Loucy (cell line): ENCODE measurements at regions not wholly inside any gene's neighbourhood (a gene's known extent, or its start where the extent isn't known, plus 50 kb on each side); places are given as distances from the start of the nearest gene placed in this dataset.

Experiments
- H2AFZ ChIP-seq: fragments of 200-600 bp; sonication (generic); 2 replicates; pipeline ENCODE4 v1.6.0; 2016; ENCODE audit warnings: antibody characterized with exemption, mild to moderate bottlenecking, low read length, moderate library complexity
- H3F3A ChIP-seq: fragments of 200-600 bp; 2 replicates; pipeline ENCODE4 v1.6.0; 2016; ENCODE audit warnings: antibody characterized with exemption, low read depth, mild to moderate bottlenecking
- H3K27me3 ChIP-seq: fragments of 200-600 bp; sonication (generic); 2 replicates; pipeline ENCODE4 v1.6.1; 2014; ENCODE audit warnings: low read length, mild to moderate bottlenecking; ENCODE audit not compliant: insufficient read depth, poor library complexity, severe bottlenecking
- H3K36me3 ChIP-seq: fragments of 200-600 bp; sonication (generic); 2 replicates; pipeline ENCODE4 v1.6.1; 2016; ENCODE audit warnings: low read length; ENCODE audit not compliant: insufficient read depth
- H3K4me1 ChIP-seq: fragments of 200-600 bp; sonication (generic); 2 replicates; pipeline ENCODE4 v1.5.1; 2014; ENCODE audit warnings: low read length, mild to moderate bottlenecking; ENCODE audit not compliant: insufficient read depth, poor library complexity, severe bottlenecking
- H3K4me2 ChIP-seq: fragments of 200-600 bp; sonication (generic); 2 replicates; pipeline ENCODE4 v1.6.0; 2014; ENCODE audit warnings: antibody characterized with exemption, low read length, low read depth, mild to moderate bottlenecking; ENCODE audit not compliant: poor library complexity, severe bottlenecking
- H3K4me3 ChIP-seq: fragments of 200-600 bp; sonication (generic); 2 replicates; pipeline ENCODE4 v1.5.1; 2014; ENCODE audit warnings: low read length, mild to moderate bottlenecking, mixed read lengths; ENCODE audit not compliant: poor library complexity, severe bottlenecking
- H3K79me2 ChIP-seq: fragments of 200-600 bp; sonication (generic); 2 replicates; pipeline ENCODE4 v1.6.1; 2014; ENCODE audit warnings: low read length; ENCODE audit not compliant: insufficient read depth
- H3K9ac ChIP-seq: fragments of 200-600 bp; sonication (generic); 2 replicates; pipeline ENCODE4 v1.6.0; 2014; ENCODE audit warnings: mild to moderate bottlenecking, low read depth, low read length, moderate library complexity; ENCODE audit not compliant: poor library complexity, severe bottlenecking
- H3K9me2 ChIP-seq: fragments of 200-600 bp; sonication (generic); replicated peaks from 2 replicates; pipeline ENCODE4 v1.6.1; 2016; ENCODE audit warnings: low read depth, low read length, mixed read lengths
- H3K9me3 ChIP-seq: fragments of 200-600 bp; sonication (generic); 2 replicates; pipeline ENCODE4 v1.6.1; 2014; ENCODE audit warnings: mild to moderate bottlenecking, antibody characterized with exemption, low read length, low read depth; ENCODE audit not compliant: insufficient read depth
- H4K20me1 ChIP-seq: fragments of 200-600 bp; sonication (generic); 2 replicates; pipeline ENCODE4 v1.6.0; 2014; ENCODE audit warnings: antibody characterized with exemption, low read length, mild to moderate bottlenecking; ENCODE audit not compliant: insufficient read depth, poor library complexity, severe bottlenecking
- CTCF ChIP-seq: fragments of 200-600 bp; sonication (generic); conservative IDR thresholded peaks from 2 replicates; pipeline ENCODE4 v1.5.1; 2014; ENCODE audit warnings: mild to moderate bottlenecking, antibody characterized with exemption, low read length
- EZH2phosphoT487 ChIP-seq: fragments of 200-600 bp; IDR thresholded peaks from 2 replicates; pipeline ENCODE4 v1.6.1; 2018; ENCODE audit warnings: antibody characterized with exemption, mild to moderate bottlenecking, moderate library complexity, borderline replicate concordance

- H3F3A ChIP-seq = no peaks in the 10 kb centered on the region
- H3K9me3 ChIP-seq = no peaks in the 10 kb centered on the region
- no peak overlapping the region for H3K4me3 ChIP-seq
- no peak overlapping the region for H3K4me2 ChIP-seq
- TF ChIP-seq EZH2phosphoT487 = no peak
- H3K79me2 ChIP-seq = peaks cover 50% of the 10 kb centered on the region
- H3K4me1 ChIP-seq = no peaks in the 10 kb centered on the region
- no peaks in the 10 kb centered on the region for H3K9me2 ChIP-seq
- peaks cover 49% of the 10 kb centered on the region for H4K20me1 ChIP-seq
- no peak overlapping the region for H3K9ac ChIP-seq
- no peak overlapping the region for H2AFZ ChIP-seq
- peaks cover 89% of the 10 kb centered on the region; the same call in 1 of the 2 replicates for H3K36me3 ChIP-seq
- no peaks in the 10 kb centered on the region for H3K27me3 ChIP-seq
Observed at GRCh38 chr17:77487211-77487629, 346.5 kb downstream of the SEC14L1 start.

- Histone ChIP-seq H4K20me1 (peaks cover 44% of the 10 kb centered on the region), H3F3A (no peaks in the 10 kb centered on the region), H3K36me3 (peaks cover 89% of the 10 kb centered on the region; the same call in 1 of the 2 replicates), H3K4me1 (no peaks in the 10 kb centered on the region), H3K79me2 (peaks cover 43% of the 10 kb centered on the region), H2AFZ (no peak overlapping the region), H3K4me3 (no peak overlapping the region), H3K9me2 (no peaks in the 10 kb centered on the region), H3K9me3 (no peaks in the 10 kb centered on the region), H3K9ac (no peak overlapping the region), H3K27me3 (no peaks in the 10 kb centered on the region), H3K4me2 (no peak overlapping the region)
- no peak for TF ChIP-seq EZH2phosphoT487
- no peak for TF ChIP-seq CTCF
Observed at GRCh38 chr17:77487677-77488530, 347.1 kb downstream of the SEC14L1 start.

GRCh38 chr17:77488531-77489238 lies 347.9 kb downstream of the SEC14L1 start:
- Histone ChIP-seq H4K20me1 (peaks cover 38% of the 10 kb centered on the region), H2AFZ (no peak overlapping the region), H3K79me2 (peaks cover 35% of the 10 kb centered on the region), H3K4me1 (no peaks in the 10 kb centered on the region), H3K4me2 (no peak overlapping the region), H3K9ac (no peak overlapping the region), H3K9me2 (no peaks in the 10 kb centered on the region), H3K9me3 (no peaks in the 10 kb centered on the region), H3K27me3 (no peaks in the 10 kb centered on the region), H3K36me3 (peaks cover 89% of the 10 kb centered on the region; the same call in 1 of the 2 replicates), H3K4me3 (no peak overlapping the region), H3F3A (no peaks in the 10 kb centered on the region)
- TF ChIP-seq EZH2phosphoT487 (no peak), CTCF (no peak)
